Hematopoietic multipotent progenitor cell treated with erythropoietin and hydrocortisone succinate and interleukin-3 and kit ligand, for 15 days (in vitro differentiated cells): ENCODE measurements at regions not wholly inside any gene's neighbourhood (a gene's known extent, or its start where the extent isn't known, plus 50 kb on each side); places are given as distances from the start of the nearest gene placed in this dataset.

Experiments used
- DNase-seq: peaks from one replicate; pipeline ENCODE4 v3.0.0-alpha.2; 2015; ENCODE audit warnings: low spot score

GRCh38 chr2:8090748-8091700, 590.8 kb upstream of the ID2 start:
- DNase-seq, result no peak

- no peak for DNase-seq
These were observed 587.3 kb upstream of the ID2 start for GRCh38 chr2:8094526-8094925.

GRCh38 chr2:8095978-8096377, 585.9 kb upstream of the ID2 start:
- DNase-seq, result no peak

GRCh38 chr2:8096484-8096883, 585.4 kb upstream of the ID2 start:
- DNase-seq, result no peak

- DNase-seq, result no peak
These were observed 583.2 kb upstream of the ID2 start for GRCh38 chr2:8098476-8099266.

- no peak for DNase-seq
These were observed 582.6 kb upstream of the ID2 start for GRCh38 chr2:8099267-8099582.

- no peak for DNase-seq
These were observed 580.1 kb upstream of the ID2 start for GRCh38 chr2:8101614-8102277.

- no peak for DNase-seq
These were observed 579.4 kb upstream of the ID2 start for GRCh38 chr2:8102470-8102869.

- DNase-seq, result no peak
These were observed 578.7 kb upstream of the ID2 start for GRCh38 chr2:8103085-8103708.

GRCh38 chr2:8107150-8107549, 574.7 kb upstream of the ID2 start:
- no peak for DNase-seq

- no peak for DNase-seq
These were observed 574.1 kb upstream of the ID2 start for GRCh38 chr2:8107621-8108378.

GRCh38 chr2:8110716-8111115, 571.1 kb upstream of the ID2 start:
- DNase-seq, result no peak

- no peak for DNase-seq
These were observed 570.7 kb upstream of the ID2 start for GRCh38 chr2:8111193-8111592.

GRCh38 chr2:8115456-8115855, 566.4 kb upstream of the ID2 start:
- no peak for DNase-seq

- DNase-seq, result no peak
These were observed 565.9 kb upstream of the ID2 start for GRCh38 chr2:8115966-8116365.

- DNase-seq, result no peak
These were observed 565.2 kb upstream of the ID2 start for GRCh38 chr2:8116661-8117060.

- no peak for DNase-seq
These were observed 562.7 kb upstream of the ID2 start for GRCh38 chr2:8118940-8119781.

GRCh38 chr2:8119782-8120505, 561.9 kb upstream of the ID2 start:
- no peak for DNase-seq

- no peak for DNase-seq
These were observed 561.4 kb upstream of the ID2 start for GRCh38 chr2:8120506-8120860.
